BLaER1 (cell line): ENCODE measurements at regions not wholly inside any gene's neighbourhood (a gene's known extent, or its start where the extent isn't known, plus 50 kb on each side); places are given as distances from the start of the nearest gene placed in this dataset.

Experiments used
- H3K27ac ChIP-seq: shearing (Covaris generic); formaldehyde crosslinking; 2 replicates; pipeline ENCODE4 v1.8.1; 2022
- H3K27me3 ChIP-seq: shearing (Covaris generic); formaldehyde crosslinking; 2 replicates; pipeline ENCODE4 v1.8.1; 2022
- H3K36me3 ChIP-seq: shearing (Covaris generic); formaldehyde crosslinking; 2 replicates; pipeline ENCODE4 v1.8.1; 2022
- H3K4me1 ChIP-seq: shearing (Covaris generic); formaldehyde crosslinking; 2 replicates; pipeline ENCODE4 v1.8.1; 2022
- H3K4me2 ChIP-seq: shearing (Covaris generic); formaldehyde crosslinking; 2 replicates; pipeline ENCODE4 v1.8.1; 2022
- H3K4me3 ChIP-seq: shearing (Covaris generic); formaldehyde crosslinking; 2 replicates; pipeline ENCODE4 v1.8.1; 2022
- H3K9ac ChIP-seq: shearing (Covaris generic); formaldehyde crosslinking; 2 replicates; pipeline ENCODE4 v1.8.1; 2022
- H3K9me3 ChIP-seq: shearing (Covaris generic); formaldehyde crosslinking; 2 replicates; pipeline ENCODE4 v1.8.1; 2022
- H4K20me1 ChIP-seq: shearing (Covaris generic); formaldehyde crosslinking; 2 replicates; pipeline ENCODE4 v1.8.1; 2022
- Cebpa-rat ChIP-seq: shearing (Covaris generic); IDR thresholded peaks from 2 replicates; pipeline ENCODE4 v1.8.1; 2022

DNA sequence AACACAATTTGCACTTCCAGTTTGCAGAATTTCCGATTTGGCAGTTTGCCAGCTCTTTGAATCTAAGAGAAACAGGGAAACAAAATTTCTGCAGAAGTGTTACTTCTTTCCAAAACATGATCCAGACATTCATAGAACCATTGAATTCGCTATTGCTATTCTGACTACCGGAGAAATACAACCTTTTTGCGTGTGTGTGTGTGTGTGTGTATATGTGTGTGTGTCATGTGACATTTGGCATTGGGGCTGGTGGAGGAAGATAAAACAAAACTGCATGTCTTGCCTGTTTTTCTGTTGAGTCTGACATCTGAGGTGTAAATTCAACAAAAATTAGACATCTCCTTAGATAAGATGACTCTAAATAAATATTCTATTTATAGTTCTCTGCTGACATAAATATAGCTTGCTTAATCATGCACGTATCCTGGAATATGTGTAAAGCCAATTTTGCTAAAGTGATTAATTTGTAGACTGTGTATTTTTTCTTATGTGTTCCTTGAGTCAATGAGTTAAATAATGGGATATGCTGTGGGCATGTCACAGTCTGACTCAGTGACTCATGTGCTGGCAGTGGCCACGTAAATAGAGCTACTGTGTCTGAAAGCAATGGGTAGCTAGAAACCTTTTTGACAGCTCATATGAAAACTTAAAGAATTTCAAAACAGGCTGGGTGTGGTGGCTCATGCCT lies 98.9 kb downstream of the HPGD start:
- no peak for TF ChIP-seq Cebpa-rat
- H4K20me1 ChIP-seq, result no peaks in the 10 kb centered on the region
- no peaks in the 10 kb centered on the region for H3K27me3 ChIP-seq
- no peaks in the 10 kb centered on the region for H3K9me3 ChIP-seq
- H3K27ac ChIP-seq, result 0 out of 2 replicates have a peak overlapping the region, but pooled peaks have one; percentile 21
- H3K9ac ChIP-seq, result no peak overlapping the region
- H3K4me3 ChIP-seq, result no peak overlapping the region
- H3K36me3 ChIP-seq, result no peaks in the 10 kb centered on the region
- peaks cover 48% of the 10 kb centered on the region for H3K4me1 ChIP-seq
- peak overlapping the region; percentile 71 for H3K4me2 ChIP-seq

DNA sequence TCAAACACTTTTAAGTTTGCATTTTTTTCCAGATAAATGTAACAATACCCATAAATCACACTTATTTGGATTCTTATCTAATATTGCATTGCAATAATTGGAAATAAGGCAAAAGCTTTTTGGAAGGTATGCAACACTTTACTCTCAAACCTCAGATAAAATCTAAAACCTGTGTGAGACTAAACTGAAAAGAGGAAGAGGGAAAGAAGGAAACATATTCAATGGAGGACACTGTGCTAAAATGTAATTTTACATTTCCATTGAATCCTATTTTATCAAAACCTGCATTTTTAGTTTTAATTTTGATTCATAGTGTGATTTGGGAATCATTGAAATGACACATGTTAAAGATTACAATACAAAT lies 99.4 kb downstream of the HPGD start:
- TF ChIP-seq Cebpa-rat, result no peak
- H3K27ac ChIP-seq, result no peak overlapping the region
- H3K36me3 ChIP-seq, result no peaks in the 10 kb centered on the region
- H4K20me1 ChIP-seq, result no peaks in the 10 kb centered on the region
- H3K9me3 ChIP-seq, result peaks cover 2% of the 10 kb centered on the region; the same call in 1 of the 2 replicates
- no peak overlapping the region for H3K4me3 ChIP-seq
- H3K4me2 ChIP-seq, result peak overlapping the region; percentile 71
- peaks cover 48% of the 10 kb centered on the region for H3K4me1 ChIP-seq
- H3K9ac ChIP-seq, result no peak overlapping the region
- H3K27me3 ChIP-seq, result no peaks in the 10 kb centered on the region

DNA sequence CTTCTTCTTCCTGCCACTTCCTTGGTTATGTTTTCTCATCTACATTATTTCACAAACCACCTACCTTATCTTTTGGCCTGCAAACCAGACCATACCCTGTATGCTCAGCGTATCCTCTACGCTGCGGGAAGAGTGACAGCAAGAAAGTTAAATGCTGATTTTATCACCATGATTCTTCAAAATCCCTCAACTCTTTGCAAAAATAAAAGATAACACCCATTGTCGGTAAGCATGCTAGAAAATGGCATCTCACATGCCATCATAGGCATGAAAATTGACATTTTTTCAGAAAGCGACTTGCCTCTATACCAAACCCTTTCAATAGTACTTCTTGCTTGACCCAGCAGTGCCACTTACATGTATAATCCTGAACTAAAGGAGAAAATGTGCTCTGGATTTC lies 102.0 kb downstream of the HPGD start:
- peak overlapping the region; percentile 50 for H3K4me2 ChIP-seq
- H4K20me1 ChIP-seq, result no peaks in the 10 kb centered on the region
- no peaks in the 10 kb centered on the region for H3K27me3 ChIP-seq
- peaks cover 13% of the 10 kb centered on the region for H3K9me3 ChIP-seq
- no peak overlapping the region for H3K9ac ChIP-seq
- peak overlapping the region; percentile 10; the same call in 1 of the 2 replicates for H3K27ac ChIP-seq
- H3K36me3 ChIP-seq, result no peaks in the 10 kb centered on the region
- H3K4me1 ChIP-seq, result peaks cover 48% of the 10 kb centered on the region
- no peak for TF ChIP-seq Cebpa-rat
- H3K4me3 ChIP-seq, result no peak overlapping the region

DNA sequence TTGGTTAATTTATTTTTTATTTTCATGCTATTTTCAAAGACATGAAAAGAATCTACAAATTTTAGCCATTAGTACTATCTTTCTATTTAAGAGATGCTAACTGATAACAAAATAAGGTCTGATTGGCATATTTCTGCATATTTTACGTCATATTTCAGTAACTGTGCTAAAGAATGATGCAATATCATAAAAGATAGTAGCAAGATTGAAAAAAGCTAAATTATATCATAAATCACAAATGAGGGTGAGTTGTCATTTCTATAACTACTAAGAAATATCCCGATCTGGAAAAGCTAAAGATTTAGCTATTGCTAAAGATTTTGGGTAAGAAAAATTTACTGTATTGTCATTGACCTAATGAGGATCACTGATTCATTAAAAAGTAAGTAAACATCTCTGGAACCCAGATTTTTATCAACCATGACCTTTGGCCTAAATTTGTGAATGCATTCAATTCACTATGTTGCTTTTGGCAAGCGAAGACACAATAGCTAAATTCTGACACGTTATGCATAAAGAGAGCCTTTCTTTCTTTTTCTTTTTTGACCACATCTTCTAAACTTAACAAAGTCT lies 103.6 kb downstream of the HPGD start:
- TF ChIP-seq Cebpa-rat, result no peak
- H3K27me3 ChIP-seq, result no peaks in the 10 kb centered on the region
- no peaks in the 10 kb centered on the region for H4K20me1 ChIP-seq
- H3K36me3 ChIP-seq, result no peaks in the 10 kb centered on the region
- H3K4me3 ChIP-seq, result no peak overlapping the region
- no peak overlapping the region for H3K9ac ChIP-seq
- H3K27ac ChIP-seq, result no peak overlapping the region
- peaks cover 13% of the 10 kb centered on the region for H3K9me3 ChIP-seq
- H3K4me1 ChIP-seq, result peaks cover 41% of the 10 kb centered on the region
- H3K4me2 ChIP-seq, result no peak overlapping the region

DNA sequence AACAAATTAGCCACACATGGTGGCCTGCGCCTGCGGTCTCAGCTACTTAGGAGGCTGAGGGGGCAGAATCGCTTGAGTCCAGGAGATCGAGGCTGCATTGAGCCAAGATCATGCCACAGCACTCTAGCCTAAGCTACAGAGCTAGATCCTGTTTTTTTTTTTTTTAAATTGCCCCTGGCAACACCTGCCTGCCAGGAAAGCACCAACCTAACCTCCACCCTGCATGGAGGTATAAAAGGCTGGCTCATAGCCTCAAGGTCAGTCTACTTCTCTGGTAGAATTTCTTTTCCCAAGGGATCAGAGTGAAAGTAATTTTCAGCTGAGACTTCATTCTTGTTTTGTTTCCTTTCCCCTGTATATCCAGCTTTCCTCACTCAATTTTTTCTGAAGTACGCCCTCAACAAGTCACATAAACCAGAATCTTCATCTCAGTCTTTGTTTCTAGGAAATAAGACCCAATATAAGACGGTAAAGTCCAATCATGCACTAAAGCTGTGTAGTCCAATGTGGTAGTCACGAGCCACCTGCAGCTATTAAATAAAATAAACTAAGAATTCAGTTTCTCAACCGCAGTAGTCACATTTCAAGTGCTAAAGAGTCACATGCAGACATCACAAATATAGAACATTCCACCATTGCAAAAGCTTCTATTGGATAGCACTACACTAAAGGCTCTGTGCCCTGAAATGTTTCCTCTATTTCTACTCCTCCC lies 113.3 kb downstream of the HPGD start:
- Histone ChIP-seq H3K36me3 (no peaks in the 10 kb centered on the region), H3K4me3 (no peak overlapping the region), H3K4me2 (no peak overlapping the region), H3K27me3 (no peaks in the 10 kb centered on the region), H4K20me1 (no peaks in the 10 kb centered on the region), H3K4me1 (no peaks in the 10 kb centered on the region), H3K9me3 (no peaks in the 10 kb centered on the region), H3K27ac (no peak overlapping the region), H3K9ac (no peak overlapping the region)
- TF ChIP-seq Cebpa-rat, result no peak

DNA sequence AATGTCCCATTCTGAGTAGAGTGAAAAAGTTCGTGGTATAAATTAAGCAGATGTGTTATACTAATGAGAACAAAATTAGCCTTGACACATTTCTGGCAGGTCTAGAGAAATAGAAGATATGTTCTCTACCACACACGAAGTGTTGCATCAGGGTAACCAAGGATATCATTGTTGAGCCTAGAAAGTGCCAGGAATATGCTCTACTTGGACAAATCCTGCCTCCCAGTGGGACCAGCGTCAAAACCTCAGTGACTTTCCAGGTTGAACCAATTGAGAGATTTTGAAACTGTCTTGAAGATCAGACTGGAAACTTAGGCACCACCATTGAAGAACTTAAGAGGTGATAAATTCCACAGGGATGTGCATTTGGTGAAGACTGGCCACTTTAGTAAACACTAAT lies 115.9 kb downstream of the HPGD start:
- Histone ChIP-seq H4K20me1 (no peaks in the 10 kb centered on the region), H3K36me3 (no peaks in the 10 kb centered on the region), H3K27ac (no peak overlapping the region), H3K9me3 (no peaks in the 10 kb centered on the region), H3K4me2 (no peak overlapping the region), H3K4me1 (no peaks in the 10 kb centered on the region), H3K9ac (no peak overlapping the region), H3K4me3 (no peak overlapping the region), H3K27me3 (no peaks in the 10 kb centered on the region)
- no peak for TF ChIP-seq Cebpa-rat

DNA sequence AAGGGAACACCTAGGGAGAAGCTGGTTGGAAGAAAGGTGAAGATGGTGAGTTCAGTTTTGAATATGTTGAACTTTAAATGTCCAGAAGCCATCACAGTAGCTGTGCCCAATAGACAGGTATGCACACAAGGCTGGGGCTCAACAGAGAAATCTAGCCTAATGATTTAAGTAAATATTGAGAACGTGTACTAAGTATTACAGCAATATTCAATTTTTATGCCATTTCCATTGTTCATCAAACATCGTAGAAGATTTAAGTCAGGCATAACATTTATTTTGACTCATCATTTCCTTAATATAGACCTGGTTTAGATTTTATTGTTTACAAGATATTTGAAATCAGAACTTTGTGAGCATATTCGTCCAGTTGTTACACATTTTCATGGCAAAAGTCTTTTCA lies 116.4 kb downstream of the HPGD start:
- no peak for TF ChIP-seq Cebpa-rat
- Histone ChIP-seq H3K9ac (no peak overlapping the region), H3K9me3 (no peaks in the 10 kb centered on the region), H3K4me3 (no peak overlapping the region), H3K27ac (no peak overlapping the region), H3K4me2 (no peak overlapping the region), H3K36me3 (no peaks in the 10 kb centered on the region), H3K4me1 (no peaks in the 10 kb centered on the region), H4K20me1 (no peaks in the 10 kb centered on the region), H3K27me3 (no peaks in the 10 kb centered on the region)

DNA sequence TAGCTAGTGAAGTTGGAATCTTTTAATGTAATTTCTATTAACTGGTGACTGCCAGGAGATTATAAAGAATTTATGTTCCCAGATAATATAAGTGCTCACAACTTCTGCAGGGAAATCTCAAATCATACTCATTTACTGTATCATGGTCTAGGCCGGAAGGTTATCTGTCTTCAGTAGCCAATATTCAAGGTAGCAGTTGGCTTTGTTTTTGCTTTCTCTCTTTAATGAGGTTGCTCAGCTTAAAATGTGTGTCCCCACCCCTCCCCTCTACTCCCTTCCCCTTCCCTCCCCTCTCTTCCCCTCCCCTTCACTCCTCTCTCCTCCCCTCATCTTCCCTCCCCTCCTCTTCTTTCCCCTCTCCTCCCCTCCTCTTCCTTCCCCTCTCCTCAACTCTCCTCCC lies 117.6 kb downstream of the HPGD start:
- H4K20me1 ChIP-seq, result no peaks in the 10 kb centered on the region
- H3K27ac ChIP-seq, result no peak overlapping the region
- no peak for TF ChIP-seq Cebpa-rat
- H3K9ac ChIP-seq, result no peak overlapping the region
- no peaks in the 10 kb centered on the region for H3K36me3 ChIP-seq
- no peak overlapping the region for H3K4me2 ChIP-seq
- no peaks in the 10 kb centered on the region for H3K4me1 ChIP-seq
- H3K27me3 ChIP-seq, result no peaks in the 10 kb centered on the region
- no peaks in the 10 kb centered on the region for H3K9me3 ChIP-seq
- H3K4me3 ChIP-seq, result no peak overlapping the region

DNA sequence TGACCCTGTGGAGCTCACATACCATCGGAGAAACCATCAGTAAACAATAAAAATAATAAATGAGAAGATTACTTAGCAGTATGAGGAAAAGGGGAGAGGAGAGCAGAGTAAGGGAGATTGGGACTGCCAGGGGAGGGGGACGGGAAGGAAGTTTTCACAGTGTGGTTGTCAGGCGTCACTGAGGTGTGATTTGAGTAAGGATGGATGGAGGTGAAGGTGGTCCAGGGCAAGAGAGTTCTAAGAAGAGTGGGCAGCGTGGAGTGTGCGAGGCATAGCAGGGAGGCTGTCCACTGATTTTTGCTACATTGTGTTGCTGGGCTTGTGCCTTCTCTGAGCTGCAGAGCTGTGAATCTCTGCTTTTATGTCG lies 119.1 kb downstream of the HPGD start:
- H4K20me1 ChIP-seq, result no peaks in the 10 kb centered on the region
- no peaks in the 10 kb centered on the region for H3K9me3 ChIP-seq
- H3K4me3 ChIP-seq, result no peak overlapping the region
- no peak overlapping the region for H3K4me2 ChIP-seq
- no peak overlapping the region for H3K27ac ChIP-seq
- no peak for TF ChIP-seq Cebpa-rat
- H3K9ac ChIP-seq, result no peak overlapping the region
- no peaks in the 10 kb centered on the region for H3K4me1 ChIP-seq
- H3K27me3 ChIP-seq, result no peaks in the 10 kb centered on the region
- no peaks in the 10 kb centered on the region for H3K36me3 ChIP-seq

DNA sequence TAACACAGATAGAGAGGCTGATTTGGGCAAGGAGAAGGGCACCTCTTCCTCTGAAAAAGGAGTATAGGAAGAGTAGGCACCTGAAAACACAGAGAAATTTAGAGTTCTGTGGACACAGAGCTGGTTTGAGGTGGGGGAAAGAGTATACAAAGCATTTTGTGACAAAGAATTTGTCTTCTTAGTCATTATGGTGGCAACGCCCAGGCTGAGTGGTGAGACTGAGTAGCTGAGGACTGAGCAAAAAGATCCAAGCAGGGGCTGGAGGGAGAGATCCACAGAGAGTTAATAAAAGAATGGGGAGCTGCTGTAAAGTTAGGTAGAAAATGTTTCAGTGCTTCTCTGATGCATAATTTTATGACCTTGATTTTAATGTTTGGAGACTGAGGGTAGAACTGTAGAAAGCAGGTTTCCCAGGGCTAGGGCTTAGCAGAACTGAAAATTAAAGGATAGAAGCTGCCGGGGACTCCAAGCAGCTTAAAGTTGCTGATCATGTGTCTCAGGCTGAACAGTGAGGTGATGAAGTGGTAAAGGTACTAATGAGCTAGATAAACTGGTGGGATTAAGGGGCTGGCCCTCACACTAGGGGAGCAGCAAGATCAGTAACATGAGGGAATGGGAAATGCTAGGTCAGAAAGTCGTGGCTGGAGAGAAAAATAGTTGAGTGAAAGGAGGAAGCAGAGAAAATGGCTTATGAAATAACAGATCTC lies 118.9 kb downstream of the CEP44 start:
- H3K27ac ChIP-seq, result no peak overlapping the region
- TF ChIP-seq Cebpa-rat, result no peak
- no peak overlapping the region for H3K9ac ChIP-seq
- H3K9me3 ChIP-seq, result no peaks in the 10 kb centered on the region
- no peaks in the 10 kb centered on the region for H3K36me3 ChIP-seq
- no peaks in the 10 kb centered on the region for H4K20me1 ChIP-seq
- no peaks in the 10 kb centered on the region for H3K27me3 ChIP-seq
- H3K4me2 ChIP-seq, result no peak overlapping the region
- no peaks in the 10 kb centered on the region for H3K4me1 ChIP-seq
- no peak overlapping the region for H3K4me3 ChIP-seq
